ENCODE measurements at regions not wholly inside any gene's neighbourhood (a gene's known extent, or its start where the extent isn't known, plus 50 kb on each side); places are given as distances from the start of the nearest gene placed in this dataset.

- no peak for TF ChIP-seq CTCF (conservative IDR thresholded peaks at IDR 0.05)
- Mint-ChIP-seq H3K4me3 (no peak overlapping the region), H3K36me3 (ENCODE audit: low read depth) (no peaks in the 10 kb centered on the region), H3K27ac (no peak overlapping the region), H3K9me3 (no peaks in the 10 kb centered on the region), H3K27me3 (ENCODE audit: insufficient read depth) (no peaks in the 10 kb centered on the region), H3K4me1 (no peaks in the 10 kb centered on the region)
- no peak overlapping the region for H3K4me3 ChIP-seq (ENCODE audit: low read length)
- H3K9ac ChIP-seq (ENCODE audit: extremely low read depth, low read length, poor library complexity, severe bottlenecking): no peak overlapping the region
- no peak for DNase-seq
- no peaks in the 10 kb centered on the region for H3K9me3 ChIP-seq (ENCODE audit: control insufficient read depth, low read length)
- H3K36me3 ChIP-seq (ENCODE audit: control insufficient read depth, insufficient read depth, low read length): no peaks in the 10 kb centered on the region
- no peaks in the 10 kb centered on the region for H3K27me3 ChIP-seq (ENCODE audit: control insufficient read depth, insufficient read depth, low read length, poor library complexity, severe bottlenecking)
- 93% methylated on average over 1 of the region's 1 CpG; no CpG with 5 or more reads in 1 of the 2 experiments for WGBS, 2 experiments (ENCODE audit: insufficient coverage in 1 of 2, insufficient read length in 1 of 2)
- no peak overlapping the region for H3K27ac ChIP-seq (ENCODE audit: low read depth, low read length)
- H3K4me1 ChIP-seq (ENCODE audit: control insufficient read depth, insufficient read depth, low read length): no peaks in the 10 kb centered on the region
Observed at GRCh38 chr3:118181274-118181673, 853.4 kb downstream of the IGSF11 start.

- Histone ChIP-seq H3K9me3 (ENCODE audit: control insufficient read depth, low read length) (no peaks in the 10 kb centered on the region), H3K4me1 (ENCODE audit: control insufficient read depth, insufficient read depth, low read length) (no peaks in the 10 kb centered on the region), H3K4me3 (ENCODE audit: low read length) (no peak overlapping the region), H3K27ac (ENCODE audit: low read depth, low read length) (no peak overlapping the region), H3K9ac (ENCODE audit: extremely low read depth, low read length, poor library complexity, severe bottlenecking) (no peak overlapping the region), H3K36me3 (ENCODE audit: control insufficient read depth, insufficient read depth, low read length) (no peaks in the 10 kb centered on the region), H3K27me3 (ENCODE audit: control insufficient read depth, insufficient read depth, low read length, poor library complexity, severe bottlenecking) (no peaks in the 10 kb centered on the region)
- H3K4me3 Mint-ChIP-seq: no peak overlapping the region
- no peak for TF ChIP-seq CTCF (conservative IDR thresholded peaks at IDR 0.05)
- no peaks in the 10 kb centered on the region for H3K27me3 Mint-ChIP-seq (ENCODE audit: insufficient read depth)
- H3K4me1 Mint-ChIP-seq: no peaks in the 10 kb centered on the region
- 79 to 92% methylated on average over 3 to 4 of the region's 4 CpGs for WGBS, 2 experiments (ENCODE audit: insufficient coverage in 1 of 2, insufficient read length in 1 of 2)
- no peak for DNase-seq
- H3K9me3 Mint-ChIP-seq: peaks cover 5% of the 10 kb centered on the region
- no peak overlapping the region for H3K27ac Mint-ChIP-seq
- no peaks in the 10 kb centered on the region for H3K36me3 Mint-ChIP-seq (ENCODE audit: low read depth)
Observed at GRCh38 chr3:118186051-118186450, 848.6 kb downstream of the IGSF11 start.

GRCh38 chr3:118187221-118187620 is 847.4 kb downstream of the IGSF11 start:
- H3K4me1 Mint-ChIP-seq: no peaks in the 10 kb centered on the region
- Histone ChIP-seq H3K27ac (ENCODE audit: low read depth, low read length) (no peak overlapping the region), H3K36me3 (ENCODE audit: control insufficient read depth, insufficient read depth, low read length) (no peaks in the 10 kb centered on the region), H3K27me3 (ENCODE audit: control insufficient read depth, insufficient read depth, low read length, poor library complexity, severe bottlenecking) (no peaks in the 10 kb centered on the region), H3K4me3 (ENCODE audit: low read length) (no peak overlapping the region), H3K9ac (ENCODE audit: extremely low read depth, low read length, poor library complexity, severe bottlenecking) (no peak overlapping the region), H3K9me3 (ENCODE audit: control insufficient read depth, low read length) (no peaks in the 10 kb centered on the region), H3K4me1 (ENCODE audit: control insufficient read depth, insufficient read depth, low read length) (no peaks in the 10 kb centered on the region)
- H3K9me3 Mint-ChIP-seq: peaks cover 11% of the 10 kb centered on the region
- TF ChIP-seq CTCF (conservative IDR thresholded peaks at IDR 0.05): no peak
- no peak overlapping the region for H3K27ac Mint-ChIP-seq
- DNase-seq: no peak
- no peak overlapping the region for H3K4me3 Mint-ChIP-seq
- H3K27me3 Mint-ChIP-seq (ENCODE audit: insufficient read depth): no peaks in the 10 kb centered on the region
- no peaks in the 10 kb centered on the region for H3K36me3 Mint-ChIP-seq (ENCODE audit: low read depth)

Data from endodermal cell (in vitro differentiated cells).